ENCODE measurements at regions not wholly inside any gene's neighbourhood (a gene's known extent, or its start where the extent isn't known, plus 50 kb on each side); places are given as distances from the start of the nearest gene placed in this dataset.
A peak's percentile ranks its signal among the peaks of the same experiment; 100 is the strongest.
"Not testable (repeated sequence)": the region's sequence is repeated elsewhere in the genome, so short reads cannot be mapped to it uniquely, and the experiment has no call there.

DNA sequence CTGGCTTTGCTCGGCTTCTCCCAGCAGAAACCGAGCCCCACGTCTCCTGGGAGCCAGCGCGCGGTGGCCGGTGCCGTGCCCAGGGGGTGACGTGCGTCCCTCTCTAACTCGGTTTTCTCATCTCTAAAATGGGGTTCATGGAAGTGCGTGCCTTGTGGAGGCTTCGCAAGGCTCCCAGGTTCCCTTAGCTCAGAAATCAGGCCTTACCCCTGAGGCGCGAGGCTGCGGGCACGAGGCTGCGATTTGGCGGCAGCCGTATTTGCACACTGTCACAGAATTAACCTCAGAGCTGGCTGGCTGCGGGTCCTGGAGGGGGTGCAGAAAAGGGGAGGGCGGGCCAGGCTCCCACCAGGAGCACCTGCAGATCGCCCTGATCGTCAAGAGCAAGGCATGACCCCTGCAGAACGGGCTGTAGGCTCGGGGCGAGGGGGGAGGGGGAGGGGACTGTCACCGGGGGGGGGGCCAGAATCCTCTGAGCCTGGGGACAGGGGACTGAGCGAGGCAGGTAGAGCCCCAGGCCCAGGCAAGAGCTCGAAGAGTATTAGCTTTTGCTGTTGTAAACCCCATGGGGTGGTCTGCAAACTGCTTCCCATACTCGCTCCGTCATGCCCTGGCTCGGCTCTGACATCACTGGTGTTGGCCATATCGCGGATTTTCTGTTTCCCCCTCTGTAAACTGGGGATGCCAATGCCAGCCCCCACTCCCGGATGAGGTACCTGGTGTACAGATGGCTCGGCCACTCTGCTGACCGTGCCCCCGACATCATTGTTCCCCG, 62.2 kb downstream of the CCNE1 start:
- DNase-seq = no peak

DNA sequence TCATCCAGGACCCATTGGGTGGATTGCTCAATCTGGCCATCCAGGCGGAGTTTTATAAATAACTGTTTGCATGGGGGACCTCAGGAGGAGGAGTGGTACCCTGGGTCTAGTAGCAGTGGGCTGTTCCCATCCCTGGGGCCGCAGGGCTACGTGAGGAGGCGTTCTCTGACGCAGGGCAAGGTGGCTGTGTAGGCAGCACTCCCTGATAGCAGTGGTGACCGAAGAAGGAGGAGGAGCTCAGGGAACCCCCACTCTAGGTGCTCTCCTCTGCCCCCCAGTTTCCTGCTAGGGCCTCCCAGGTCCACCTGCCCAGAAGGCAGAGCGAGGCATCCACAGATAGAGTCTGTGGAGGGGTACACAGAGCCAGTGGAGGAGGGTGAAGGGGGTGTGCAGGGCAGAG, 64.1 kb downstream of the CCNE1 start:
- DNase-seq = no peak

DNA sequence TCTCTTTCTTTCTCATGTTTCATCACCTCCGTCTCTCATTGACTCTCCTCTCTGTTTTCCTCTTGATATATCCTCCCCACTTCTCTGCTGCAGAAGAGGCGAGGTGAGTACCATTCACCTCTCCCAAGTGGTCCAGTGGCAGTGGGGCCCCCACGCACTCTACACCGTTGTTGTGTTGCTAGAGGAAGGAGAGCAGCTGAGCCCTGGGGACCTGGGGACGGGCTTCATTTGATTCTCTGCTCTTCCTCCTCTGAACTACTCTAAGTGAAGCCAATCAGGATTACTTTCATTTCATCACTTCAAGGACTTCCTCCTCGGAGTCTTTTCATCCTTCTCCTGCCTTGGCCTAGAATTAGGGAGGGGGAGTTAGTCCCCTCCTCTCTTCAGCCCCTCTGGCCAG, 64.6 kb downstream of the CCNE1 start:
- DNase-seq = no peak

DNA sequence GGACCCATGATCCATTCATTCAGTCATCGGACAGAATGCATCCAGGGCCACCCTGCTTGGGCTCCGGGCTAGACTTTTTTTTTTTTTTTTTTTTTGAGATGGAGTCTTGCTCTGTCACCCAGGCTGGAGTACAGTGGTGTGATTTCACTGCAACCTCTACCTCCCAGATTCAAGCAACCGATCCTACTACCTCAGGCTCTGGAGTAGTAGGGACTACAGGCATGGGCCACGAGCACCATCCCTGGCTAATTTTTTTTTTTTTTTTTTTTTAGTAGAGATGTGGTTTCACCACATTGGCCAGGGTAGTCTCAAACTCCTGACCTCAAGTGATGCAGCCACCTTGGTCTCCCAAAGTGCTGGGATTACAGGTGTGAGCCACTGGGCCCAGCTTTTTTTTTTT, 65.1 kb downstream of the CCNE1 start:
- DNase-seq = not testable (repeated sequence)

DNA sequence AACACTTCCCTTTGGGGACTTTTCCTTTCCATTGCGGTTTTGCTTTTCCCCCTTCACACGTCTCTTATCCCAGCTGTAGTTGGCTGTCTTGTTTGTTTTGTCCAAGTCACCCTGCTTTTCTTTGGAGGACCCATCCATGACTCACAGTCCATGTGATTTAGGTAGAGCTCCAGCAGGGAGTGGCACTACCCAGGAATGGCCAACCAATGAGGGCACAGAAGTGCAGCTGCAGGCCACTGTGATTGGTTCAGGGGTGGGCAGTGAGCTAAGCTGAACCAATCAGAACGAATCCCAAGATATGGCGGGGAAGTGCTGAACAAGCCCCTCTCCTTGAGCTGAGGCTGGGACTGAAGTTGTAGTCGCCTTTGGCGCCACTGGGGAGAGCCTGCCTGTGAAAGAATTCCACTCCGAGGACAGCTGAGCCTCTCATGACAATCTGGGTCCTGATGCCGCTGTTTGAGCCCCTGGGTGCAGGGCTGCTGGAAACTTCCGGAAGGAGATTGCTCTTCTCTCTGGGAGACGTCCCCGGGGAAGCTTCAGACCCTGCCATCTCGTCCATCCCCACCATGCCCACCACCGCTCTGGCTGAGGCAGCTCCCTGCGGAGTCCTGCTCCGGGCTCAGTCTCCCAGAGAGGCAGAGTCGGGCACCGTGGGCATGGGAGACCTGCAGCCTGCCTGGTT, 62.9 kb upstream of the URI1 start:
- DNase-seq = no peak

DNA sequence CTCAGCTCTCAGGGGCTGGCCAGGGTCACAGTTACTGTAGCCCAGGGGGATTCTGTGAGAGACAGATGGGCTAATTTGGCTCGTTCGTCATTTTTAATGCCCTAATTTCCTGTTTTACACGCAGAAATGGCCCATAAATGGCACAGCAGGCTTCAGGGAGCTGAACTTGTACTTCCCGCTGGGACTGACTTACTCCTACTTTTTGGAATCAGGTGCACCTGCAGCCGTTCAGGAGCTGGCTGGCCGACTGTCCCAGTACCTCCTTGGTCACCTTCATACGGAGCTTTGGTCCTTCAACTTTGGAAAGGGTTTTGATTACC, 62.4 kb upstream of the URI1 start:
- DNase-seq = no peak

DNA sequence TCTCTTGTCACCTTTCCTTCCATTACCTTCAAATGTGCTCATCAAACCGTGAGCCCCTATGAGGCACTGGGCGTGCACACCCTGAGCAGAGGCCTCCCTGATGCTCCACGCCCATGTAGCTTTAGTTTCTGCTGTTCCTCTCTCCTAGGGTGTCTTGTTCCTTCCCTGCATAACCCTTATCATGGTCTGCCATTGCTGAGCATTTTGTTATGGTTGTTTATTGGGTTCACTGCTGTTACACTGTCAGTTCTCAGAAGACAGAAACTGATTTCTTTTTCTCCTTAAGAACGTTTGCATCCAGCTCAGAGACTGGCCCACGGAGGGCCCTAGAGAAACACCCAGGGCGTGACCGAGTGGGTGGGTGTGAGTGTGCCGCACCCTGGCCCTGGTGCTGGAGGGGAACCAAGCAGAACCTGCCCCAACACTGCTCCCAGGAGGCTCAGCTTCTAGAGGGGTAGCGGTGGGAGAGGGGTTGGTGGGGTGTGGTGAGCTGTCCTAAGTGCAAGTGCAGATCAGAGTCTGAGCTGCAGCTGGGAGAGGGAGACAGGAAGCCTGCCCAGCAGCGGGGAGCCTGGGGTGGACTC, 61.4 kb upstream of the URI1 start:
- DNase-seq = no peak

DNA sequence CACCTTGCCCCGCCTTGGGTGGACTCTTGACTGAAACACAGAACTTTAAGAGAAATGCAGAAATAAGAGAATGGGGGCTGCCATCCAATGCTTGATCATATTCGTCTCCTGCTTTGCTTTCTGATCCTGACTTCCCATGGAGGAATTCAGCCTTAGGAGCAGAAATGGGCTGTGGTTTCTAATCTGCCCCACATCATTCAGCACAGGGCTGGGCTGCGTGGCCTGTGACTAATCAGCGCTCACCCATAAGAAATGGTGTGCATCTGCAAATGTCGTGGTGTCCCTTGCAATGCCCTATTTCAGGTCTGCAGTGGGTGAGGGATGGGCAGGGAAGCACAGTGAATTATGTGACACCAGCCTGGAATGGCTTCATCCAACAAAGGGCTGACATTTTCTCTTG, 60.7 kb upstream of the URI1 start:
- no peak for DNase-seq

DNA sequence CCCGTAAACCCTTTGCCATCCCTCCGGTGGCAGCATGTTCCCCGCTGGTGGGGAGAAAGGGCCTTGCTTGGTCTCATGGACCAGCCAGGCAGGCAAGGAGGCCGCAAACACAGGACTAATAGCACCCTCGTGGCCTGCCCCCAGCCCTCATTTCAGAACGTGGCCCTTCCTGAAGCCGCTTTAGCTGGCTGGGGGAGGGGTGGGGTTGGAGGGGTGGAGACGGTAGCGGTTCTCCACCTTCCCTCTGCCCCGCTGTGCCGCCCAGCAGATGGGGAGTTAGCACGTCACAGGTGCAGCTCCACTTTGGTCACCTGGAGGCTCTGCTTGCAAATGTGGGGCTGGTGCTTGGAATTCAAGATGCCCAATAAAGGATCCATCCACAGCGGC, 59.3 kb upstream of the URI1 start:
- no peak for DNase-seq

DNA sequence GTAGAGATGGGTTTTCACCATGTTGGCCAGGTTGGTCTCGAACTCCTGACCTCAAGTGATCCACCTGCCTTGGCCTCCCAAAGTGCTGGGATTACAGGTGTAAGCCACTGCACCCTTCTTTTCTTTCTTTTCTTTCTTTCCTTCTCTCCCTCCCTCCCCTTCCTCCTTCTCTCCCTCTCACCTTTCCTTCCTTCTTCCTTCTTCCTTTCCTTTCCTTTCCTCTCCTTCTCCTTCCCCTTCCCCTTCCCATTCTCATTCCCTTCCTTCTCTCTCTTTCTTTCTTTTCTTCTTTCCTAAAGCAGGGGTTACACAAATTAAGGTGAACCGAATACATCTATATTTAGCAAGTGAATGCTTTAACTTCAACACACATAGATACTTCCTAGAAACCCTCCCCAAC, 58.0 kb upstream of the URI1 start:
- DNase-seq = no peak

DNA sequence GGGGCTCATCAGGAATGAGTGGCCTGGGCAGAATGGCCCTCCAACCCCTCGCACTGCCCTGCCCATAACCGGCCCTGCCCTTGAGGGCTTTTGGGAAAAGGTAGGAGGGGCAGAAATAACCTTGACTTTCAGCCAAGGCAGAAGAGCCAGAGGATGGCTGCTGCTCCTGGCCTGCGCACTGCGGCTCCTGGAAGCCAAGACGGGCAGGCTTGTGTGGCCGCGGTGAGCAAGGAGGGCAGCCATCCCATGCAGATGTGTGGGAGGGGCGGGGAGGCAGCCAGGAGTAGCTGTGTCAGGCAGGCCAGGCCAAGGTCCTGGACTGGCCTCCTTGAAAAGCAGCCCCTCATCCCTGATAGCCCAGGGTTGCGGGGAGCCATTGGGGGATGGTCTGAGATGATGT, 57.6 kb upstream of the URI1 start:
- no peak for DNase-seq

DNA sequence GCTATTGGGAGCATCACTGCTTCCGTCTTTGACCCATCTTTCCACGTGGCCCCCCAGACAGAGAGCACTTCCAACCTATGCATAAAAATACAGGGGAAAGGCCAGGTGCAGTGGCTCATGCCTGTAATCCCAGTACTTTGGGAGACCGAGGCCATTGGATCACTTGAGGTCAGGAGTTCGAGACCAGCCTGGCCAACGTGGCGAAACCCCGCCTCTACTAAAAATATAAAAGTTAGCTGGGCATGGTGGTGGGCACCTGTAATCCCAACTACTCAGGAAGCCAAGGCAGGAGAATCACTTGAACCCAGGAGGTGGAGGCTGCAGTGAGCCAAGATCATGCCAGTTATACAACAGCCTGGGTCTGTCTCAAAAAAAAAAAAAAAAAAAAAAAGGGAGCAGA, 55.9 kb upstream of the URI1 start:
- DNase-seq = not testable (repeated sequence)

DNA sequence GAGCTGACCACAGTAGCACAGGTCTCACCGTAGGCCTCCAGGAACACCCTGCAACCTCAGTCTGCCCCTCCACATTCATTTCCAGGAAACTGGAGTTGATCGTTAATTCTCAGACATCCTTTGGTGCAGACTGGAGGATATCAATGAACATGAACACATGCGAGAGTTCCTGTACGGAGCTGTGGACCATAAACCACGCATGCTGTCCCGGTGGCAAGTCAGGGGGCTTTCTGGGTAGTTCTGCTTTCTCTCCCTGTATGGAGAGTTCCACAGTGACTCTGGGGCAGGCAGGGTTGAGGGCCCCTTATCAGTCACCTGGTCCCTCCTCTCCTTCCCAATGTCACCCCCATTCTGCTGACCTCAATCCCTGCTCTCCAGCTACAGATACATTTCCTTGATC, 55.5 kb upstream of the URI1 start:
- peak in 1 of 5 donors; percentile 7 for DNase-seq

DNA sequence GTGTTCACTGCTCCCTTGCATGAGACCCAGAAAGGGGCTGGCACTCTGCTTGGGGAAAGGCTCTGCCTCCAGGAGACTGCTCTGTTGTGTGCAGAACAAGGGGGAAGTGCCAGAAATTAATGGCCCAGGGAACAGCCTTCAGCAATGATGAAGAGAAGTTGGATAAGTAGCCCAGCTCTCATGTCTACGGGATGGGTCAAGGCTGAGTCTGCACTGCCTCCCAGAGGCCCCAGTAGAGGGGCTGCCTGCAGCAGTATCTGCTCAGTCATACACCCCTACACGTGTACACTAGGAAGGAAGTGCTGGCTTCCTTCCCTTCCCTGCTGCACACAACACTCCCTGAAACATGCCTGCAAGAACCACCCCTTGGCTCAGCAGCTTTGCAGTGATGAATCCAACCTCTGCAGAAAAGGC, 54.6 kb upstream of the URI1 start:
- DNase-seq = peak in 1 of 5 donors; percentile 46

DNA sequence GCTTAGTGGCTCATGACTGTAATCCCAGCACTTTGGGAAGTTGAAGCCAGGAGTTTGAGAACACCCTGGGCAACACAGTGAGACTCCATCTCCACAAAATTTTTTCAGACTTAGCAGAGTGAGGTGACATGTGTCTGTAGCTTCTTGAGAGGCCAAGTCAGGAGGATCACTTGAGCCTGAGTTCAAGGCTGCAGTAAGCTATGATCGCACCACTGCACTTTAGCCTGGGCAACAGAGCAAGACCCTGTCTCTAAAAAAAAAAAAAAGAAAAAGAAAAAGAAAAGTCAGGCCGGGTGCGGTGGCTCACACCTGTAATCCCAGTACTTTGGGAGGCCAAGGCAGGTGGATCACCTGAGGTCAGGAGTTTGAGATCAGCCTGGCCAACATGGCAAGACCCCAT, 54.0 kb upstream of the URI1 start:
- not testable (repeated sequence) for DNase-seq

DNA sequence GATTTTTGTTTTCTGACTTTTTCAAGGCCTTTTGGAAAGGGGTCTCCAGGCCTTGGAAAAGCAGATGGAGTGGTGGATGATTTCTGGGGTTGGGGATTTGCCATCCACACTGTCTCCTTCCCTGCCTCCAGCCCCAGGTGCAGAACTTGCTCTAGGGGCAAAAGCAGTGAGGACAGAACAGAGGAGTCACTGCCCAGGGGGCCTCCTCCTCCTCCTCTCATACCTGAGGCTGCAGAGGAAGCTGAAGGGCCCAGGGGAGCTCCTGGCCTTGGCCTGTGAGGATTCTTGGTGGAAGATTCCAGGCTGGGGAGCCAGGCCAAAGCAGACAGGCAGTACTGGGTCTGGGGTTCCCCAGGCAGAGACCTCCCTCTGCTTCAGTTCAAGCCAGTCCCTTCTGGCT, 52.3 kb upstream of the URI1 start:
- DNase-seq = no peak

DNA sequence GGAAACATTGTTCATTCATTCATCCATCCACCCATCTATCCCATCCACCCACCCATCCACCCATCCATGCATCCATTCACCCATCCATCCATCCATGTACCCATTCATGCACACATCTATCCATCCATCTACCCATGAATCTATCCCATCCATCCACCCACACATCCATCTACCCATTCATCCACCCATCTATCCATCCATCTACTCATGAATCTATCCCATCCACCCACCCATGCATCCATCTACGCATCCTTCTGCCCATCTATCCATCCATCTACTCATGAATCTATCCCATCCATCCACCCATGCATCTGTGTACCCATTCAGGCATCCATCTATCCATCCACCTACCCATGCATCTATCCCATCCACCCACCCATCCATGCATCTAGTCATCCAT, 51.6 kb upstream of the URI1 start:
- DNase-seq = no peak

Data from T-helper 1 cell (primary cell).